ENCODE measurements at regions not wholly inside any gene's neighbourhood (a gene's known extent, or its start where the extent isn't known, plus 50 kb on each side); places are given as distances from the start of the nearest gene placed in this dataset.
"Not testable (repeated sequence)": the region's sequence is repeated elsewhere in the genome, so short reads cannot be mapped to it uniquely, and the experiment has no call there.

DNA sequence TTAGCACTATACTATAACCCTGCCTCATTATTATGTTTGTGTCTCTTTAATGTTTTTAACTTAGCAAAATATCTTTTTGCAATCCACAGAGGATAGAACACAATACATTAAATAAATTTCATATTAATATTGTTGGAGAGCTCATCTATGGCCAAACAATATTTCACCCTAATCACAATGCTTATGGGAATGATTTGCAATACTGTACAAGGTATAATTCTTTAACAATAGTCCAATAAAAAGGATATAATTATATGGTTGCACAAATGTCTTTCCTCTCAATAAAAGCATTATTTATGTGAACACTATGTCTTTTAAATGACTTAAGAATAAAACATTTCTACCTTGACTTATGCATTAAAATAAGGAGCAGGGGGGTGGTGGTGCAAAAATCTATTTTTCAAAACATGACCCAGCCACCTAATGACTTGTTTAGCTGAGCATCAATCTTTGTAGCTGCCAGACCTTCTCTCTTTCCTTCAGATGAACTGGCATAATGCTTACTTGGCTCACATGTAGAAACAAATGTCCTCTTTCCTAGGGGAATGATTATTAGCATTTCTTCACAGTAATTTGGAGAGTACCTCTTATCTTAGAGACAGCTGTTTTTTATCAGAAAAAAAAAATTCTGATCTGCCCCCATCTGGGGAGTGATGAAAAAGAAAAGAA, 1933.6 kb upstream of the LRRTM1 start:
- no peak for DNase-seq

DNA sequence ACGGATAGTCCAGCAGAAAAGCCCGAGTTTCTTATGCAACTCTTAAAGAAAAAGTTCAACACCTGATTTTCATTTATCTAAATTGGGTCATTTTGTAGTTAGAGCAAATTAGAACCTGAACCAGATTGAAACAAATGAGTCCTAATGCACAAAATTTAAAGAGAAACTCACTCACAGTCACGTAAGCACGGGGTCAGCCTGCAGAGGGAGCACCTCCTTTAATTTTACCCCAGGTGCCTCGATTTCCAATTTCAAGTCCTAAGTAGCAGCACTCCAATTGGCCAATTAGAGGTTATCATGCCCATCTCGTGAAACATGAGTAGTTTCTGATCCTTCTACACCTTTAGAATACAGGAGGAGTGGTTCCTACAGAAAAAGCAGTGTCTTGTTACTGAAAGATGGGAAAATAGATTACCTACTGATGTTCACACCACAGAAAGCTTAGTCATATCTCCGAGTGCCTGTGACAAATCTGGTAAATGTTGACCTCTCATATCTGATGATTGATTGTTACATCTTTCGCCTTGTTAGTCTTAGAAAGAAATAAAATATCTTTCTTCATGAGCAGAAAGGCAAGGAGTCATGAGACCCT, 1929.8 kb upstream of the LRRTM1 start:
- DNase-seq: no peak

DNA sequence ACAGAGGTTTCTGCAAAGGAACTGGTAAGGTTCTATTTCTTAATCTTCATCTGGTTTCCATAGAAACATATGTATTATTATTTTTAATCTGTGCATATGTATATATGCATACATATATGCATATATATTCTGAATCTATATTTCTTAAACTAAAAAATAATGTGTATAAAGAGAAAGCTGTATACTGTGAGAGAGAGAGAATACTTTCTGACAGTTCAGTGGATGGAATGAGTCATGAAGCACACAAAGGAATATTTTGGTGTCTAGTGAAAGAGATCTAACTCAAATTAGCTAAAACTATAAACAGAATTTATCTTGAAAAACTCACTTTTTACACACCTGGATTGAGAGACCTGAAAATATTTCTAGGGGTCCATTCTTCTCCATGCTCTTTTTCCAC, 1929.3 kb upstream of the LRRTM1 start:
- DNase-seq: no peak

DNA sequence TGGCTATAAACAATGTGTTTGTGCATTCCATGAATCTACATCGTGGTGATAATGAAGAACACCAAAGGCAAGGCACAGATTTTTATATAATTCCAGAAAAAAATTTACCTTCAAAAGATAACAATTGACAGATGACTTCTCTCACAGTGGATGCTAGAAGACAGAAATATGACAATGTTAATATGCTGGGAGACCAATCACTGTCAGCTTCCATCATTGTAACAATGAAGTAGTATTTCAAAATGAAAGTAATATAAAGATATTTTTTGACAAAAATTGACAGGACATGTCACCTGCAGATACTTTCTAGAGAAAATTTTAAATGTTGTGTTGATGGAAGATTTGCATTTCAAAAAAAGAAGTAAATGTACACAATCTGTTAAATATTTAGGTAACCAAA, 1925.9 kb upstream of the LRRTM1 start:
- no peak for DNase-seq

DNA sequence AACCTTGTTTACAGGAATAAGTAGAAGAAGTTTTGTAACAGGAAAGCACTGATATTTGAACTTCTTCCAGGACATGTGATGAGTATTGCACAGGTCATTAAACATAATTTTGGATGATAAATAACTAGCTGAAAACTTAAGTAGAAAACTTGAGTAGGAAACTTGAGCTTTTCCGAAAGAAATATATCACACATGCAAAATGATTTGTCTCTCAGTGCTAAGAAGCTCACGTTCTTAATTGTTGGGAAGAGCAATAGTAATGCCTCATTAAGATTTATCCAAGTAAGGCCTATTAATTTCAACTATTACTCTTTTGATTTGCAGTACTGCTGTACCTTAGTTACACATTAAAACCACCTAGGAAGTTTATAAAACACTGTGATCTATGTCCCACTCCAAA, 1921.9 kb upstream of the LRRTM1 start:
- DNase-seq: no peak

DNA sequence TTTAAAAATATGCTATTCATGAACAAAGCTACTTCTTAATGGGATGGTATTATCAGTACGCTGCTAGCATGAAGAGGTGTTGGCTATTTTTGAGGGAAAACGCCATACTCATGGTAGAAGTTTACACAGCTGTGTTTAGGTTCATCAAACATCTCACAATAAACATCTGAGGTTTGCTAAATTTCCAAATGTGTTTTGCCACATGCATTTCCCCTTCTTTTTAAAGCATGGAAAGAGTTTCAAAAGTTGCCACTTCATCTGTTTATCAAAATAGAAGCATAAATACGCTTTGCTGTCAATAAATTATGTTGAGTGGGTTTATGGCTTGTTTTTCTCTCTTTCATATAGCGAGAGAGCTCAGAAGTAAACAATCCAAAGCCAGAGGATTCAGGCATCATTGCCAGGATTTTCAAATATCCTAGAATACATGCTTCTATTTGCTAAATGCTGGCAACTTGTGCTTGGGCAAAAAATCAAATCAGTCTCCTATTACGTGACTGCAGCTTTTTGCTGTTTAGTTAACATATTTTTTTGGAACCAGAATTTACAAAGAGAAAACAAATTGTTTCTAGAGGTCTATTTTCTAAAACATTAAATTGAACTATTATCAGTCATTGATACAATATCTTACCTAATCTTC, 1919.9 kb upstream of the LRRTM1 start:
- DNase-seq: no peak

DNA sequence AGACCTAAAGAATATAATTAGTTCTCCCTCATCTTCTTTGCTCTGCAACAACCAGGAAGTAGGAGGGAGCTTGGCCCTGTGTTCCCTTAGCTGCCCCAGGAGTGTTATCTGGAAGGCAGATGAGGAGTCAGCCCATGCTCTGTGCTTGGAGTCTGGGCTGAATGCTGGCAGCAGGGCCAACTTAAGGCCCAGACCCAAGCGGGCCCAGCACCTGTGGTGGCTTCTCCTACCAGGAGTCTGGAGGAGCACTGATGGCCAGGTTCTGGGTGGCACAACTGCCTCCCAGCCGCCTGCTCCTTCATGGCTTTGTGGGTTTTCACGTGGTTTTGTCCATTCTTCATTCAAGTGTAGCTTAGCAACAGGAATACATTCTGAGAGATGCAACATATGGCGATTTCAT, 1910.7 kb upstream of the LRRTM1 start:
- DNase-seq: no peak

DNA sequence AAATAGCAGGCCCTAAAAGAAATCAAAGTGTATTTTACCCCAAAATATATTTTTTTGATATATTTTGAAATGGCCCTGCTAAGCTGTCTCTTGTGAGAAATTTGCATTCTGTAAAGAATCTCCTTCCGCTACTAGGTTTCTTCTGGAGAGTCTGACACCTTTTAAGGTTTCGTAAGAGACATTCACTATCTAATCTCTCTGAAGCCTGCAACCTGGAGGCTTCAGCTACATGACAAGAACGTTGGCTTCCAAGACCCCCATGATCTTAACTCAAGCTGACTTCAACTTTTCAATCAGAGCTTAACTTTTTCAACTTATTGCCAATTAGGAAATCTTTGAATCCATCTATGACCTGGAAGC, 1894.9 kb upstream of the LRRTM1 start:
- DNase-seq: no peak

DNA sequence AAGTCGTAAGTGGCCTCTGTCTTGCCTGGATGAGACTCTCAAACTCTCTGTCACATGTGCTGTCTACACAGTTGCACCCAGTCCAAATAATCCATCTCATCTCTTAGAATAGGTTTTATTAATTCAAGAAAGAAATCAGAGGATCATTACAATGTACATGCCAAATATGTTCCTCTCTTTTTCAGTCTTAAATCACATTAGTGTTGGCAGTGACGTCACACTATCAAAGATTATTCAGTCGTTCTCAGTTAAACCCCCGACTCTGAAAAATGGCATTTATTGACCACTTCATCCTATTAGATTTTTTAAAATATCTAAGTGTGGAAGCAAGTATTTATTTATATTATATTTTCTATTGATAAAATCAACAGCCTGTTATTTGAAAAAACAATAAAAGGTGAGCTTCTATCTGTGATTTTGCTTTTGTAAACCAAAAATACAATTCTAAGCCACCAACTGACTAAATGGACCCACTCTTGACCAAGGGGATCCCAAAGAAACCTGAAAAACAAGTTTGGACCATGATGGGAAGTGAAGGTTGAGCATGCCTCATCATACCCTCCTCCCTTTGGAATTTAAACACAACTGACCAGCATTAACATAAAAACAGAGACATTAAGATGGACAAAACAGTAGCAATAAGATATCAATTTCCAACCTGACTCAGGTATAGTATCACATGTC, 1894.4 kb upstream of the LRRTM1 start:
- no peak for DNase-seq

DNA sequence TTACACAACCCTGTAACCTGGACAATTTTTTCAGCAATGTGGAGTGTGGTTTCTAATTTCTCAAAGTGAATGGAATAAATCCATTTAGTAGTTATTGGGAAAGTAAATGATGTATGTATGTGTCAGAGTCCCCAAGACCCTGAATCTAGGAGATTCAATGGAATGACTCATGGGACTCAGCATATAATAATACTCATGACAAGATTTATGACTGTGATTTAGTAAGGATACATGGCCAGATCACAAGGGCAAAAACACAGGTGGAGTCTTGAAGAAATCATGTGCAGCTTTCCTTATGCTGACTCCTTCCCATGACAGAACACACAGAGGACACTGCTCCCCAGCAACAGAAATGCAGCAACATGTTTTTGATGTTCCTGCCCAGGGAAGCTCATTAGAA, 1877.7 kb upstream of the LRRTM1 start:
- DNase-seq: no peak

DNA sequence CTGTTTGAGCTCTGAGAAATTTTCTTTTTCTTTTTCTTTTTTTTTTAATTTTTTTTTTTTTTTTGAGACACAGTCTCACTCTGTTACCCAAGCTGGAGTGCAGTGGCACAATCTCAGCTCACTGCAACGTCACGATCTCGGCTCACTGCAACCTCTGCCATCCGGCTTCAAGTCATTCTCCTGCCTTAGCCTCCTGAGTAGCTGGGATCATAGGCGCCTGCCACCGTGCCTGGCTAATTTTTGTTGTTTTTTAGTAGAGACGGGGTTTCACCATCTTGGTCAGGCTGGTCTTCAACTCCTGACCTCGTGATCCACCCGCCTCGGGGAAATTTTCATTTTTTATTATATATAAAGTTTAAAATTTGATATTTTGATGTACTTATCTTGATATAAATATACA, 1870.7 kb upstream of the LRRTM1 start:
- DNase-seq: not testable (repeated sequence)

DNA sequence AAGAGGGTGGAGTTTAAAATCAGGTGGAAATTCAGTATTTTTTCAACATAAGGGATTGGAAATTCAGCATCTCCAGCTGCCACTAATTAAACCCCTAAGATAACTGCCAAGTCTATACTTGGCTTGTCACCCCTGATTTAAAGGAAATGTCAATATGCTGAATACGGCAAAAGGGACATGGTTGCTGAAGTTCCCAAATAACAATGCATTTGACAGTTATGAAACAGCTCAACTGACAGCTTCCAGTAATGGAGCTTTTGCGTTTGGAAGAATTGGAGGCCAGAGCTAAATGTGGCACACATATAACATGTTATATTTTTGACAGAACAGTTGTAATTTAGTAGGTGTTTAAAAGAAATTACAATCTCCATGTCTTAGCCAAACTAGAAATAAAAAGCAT, 1867.9 kb upstream of the LRRTM1 start:
- DNase-seq: no peak

DNA sequence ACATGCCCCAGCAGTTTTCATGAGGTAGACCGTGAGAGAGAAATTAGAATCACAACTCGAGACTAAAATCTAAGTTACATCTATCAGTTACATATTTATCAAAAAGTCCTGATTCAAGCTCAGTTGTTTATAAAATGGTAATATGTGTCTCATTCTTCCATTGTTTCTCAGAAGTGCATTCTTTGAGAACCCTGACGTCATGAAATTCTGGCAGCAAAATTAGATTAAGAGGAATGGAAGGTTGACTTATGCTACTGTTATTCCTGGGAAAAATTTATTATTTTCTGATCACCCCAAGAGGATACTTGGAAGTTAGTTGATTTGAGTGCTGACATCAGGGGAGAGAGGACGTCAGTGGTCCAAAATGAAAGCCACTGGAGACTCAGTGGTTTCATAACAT, 1864.8 kb upstream of the LRRTM1 start:
- no peak for DNase-seq

DNA sequence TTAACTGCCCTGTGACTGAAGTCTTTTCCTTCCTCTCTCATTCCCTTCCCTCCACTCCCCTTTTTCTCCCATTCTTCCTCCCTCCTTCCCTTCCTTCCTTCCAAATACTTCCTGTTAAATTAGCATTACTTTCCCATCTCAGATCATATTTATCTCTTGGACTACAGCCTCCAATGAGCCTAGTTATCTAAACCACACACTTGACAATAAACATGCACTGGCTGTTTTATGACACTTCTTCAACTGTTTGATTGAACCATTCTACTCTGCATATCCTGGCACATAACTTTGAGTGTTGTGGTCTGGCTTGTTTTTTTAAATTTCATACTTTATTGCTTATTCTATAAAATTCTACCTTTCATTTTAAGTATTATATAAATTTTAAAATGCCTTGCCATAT, 1860.8 kb upstream of the LRRTM1 start:
- DNase-seq: no peak

DNA sequence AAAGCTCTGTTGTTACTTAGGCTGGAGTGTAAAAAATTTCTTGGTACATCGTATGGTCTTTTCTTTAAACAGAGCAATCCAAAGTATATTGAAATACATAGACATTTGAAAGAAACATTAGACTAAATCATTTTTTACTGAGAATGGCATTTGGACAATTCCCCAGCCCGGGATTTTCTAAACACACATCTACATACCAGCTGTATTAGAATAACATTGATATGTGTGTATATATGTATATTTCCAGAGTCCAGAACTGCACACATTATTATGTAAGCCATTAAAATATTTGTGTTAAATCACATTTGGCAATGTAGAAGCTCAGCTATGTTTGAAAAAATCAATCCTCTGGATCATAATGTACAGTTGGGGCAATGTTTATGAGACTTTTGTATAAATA, 1853.6 kb upstream of the LRRTM1 start:
- DNase-seq: no peak

DNA sequence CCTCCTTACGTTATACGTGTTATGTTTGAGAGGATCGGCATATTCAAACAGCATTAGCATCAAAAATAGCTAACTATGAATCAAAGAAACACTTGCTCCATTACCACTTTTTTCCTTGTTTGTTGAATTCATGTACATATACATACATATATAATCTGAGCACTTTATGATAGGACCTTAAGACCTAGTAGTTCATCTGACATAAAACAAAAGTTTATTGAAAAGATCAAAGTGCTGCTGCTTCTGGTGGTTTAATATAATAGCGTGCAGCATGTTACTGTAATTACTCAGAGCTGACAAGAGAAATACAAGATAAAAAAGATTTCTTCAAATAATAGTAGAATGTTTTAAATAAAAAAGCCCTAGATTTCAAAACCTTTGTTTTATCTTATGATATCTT, 1850.9 kb upstream of the LRRTM1 start:
- DNase-seq: no peak

DNA sequence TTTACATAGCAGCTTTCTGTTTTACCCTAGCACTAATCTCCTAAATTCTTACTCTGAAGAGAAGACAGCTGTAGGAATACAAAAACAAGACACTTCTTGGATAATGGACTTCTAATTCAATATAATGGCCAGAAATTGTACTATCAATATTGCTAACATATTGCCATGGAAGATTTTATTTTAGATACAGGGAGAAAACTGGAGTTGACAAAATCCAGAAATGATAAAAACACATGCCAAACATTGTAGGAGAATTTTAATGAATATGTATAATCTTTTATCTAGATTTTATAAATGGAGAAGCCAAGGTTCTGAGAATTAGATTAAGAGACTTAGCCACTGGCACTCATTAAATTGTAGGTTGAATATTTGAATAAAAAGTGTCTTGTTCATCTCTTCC, 1838.8 kb upstream of the LRRTM1 start:
- DNase-seq: no peak

DNA sequence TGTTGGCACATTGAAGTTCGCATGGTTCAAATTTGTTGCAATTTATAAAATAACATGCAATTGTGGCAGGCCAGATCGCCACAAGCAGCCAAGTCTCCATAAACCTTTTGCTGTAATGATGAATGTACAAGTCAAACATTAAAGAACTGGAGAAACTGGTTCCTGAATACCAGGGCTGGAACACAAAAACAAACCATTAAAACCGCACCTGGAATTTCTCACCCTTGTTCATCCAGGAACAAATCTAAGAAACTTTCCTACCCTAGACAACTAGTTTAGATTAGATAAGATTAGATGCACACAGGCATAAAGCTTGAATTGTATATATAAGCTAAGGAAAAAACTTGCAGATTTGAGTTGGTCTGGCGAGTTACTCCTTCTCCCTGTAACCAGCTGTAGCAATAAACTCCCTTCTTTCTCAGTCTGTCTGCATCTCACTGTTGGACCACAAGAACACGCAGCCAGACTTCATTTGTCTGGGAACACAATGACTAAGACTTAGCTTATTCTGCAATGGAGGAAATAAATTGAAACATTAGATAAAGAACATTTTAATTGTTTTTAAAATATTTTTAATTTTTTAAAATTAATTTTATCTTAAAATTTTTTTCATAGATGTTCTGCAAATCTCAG, 1835.5 kb upstream of the LRRTM1 start:
- no peak for DNase-seq

DNA sequence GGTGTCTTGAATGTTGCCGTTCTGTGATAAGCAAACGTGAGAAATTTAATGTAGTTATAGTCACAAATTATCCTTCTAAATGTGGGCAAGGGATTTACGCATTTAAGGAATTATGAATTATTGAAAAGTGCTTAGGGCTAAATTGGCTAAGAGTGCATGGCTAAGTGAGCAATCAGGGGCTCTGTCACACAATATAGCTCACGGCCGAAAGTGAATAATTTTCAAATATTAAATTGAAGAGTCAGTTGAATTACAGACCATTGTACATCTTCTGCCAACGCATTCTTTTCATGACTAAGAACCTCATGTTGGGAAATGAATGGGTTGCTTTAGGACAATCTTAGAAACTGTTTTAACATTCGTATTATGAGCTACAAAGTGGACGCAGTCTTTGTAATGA, 1832.9 kb upstream of the LRRTM1 start:
- no peak for DNase-seq

DNA sequence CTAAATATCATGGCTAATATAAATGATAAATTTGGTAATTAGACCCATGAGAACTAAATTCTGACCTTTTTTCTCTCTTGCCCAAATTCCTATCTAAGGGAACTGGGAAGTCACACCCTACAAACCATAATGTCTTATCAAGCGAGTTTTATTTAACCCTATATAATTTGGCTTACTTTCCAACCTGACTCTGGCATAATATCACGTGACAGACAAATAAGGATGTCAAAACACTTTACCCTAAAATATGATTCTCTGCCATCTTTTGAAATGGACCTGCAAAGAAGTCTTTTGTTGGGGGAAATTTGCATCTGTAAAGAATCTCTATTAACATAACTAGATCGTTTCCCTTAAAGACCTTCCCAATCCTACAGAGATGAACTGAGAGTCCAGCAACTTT, 1823.5 kb upstream of the LRRTM1 start:
- no peak for DNase-seq

DNA sequence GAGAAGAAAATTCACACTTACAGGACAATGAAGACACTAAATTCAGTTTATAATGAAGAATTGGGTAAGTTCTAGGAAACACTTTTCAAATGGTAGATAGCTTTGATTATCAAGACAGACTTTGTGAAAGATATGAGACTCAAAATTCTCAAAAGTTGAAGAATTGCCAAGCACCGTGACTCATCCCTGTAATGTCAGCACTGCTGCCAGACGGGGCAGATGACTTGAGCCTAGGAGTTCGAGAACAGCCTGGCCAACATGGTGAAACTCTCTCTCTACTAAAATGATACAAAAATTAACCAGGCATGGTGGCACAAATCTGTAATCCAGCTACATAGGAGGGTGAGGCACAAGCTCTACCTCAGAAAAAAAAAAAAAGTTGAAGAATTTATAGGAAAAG, 1820.1 kb upstream of the LRRTM1 start:
- DNase-seq: no peak

DNA sequence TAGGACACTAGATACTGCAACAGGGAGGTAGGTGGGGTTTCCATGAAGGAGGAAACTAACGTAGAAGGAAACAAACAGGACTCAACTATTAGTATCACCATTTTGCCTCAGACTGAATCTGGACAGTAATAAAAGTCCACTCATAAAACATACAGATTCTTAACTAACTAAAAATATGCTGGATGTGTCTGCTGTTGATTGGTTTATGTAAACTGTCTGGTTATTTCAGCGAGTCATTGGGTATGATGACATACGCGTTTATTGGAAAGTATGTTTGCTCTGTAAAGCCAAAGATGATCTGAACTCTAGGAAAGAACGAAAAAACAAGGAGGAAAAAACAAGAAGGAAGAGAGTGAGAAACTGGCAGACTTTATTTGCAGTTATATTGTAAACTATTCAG, 1816.1 kb upstream of the LRRTM1 start:
- no peak for DNase-seq

DNA sequence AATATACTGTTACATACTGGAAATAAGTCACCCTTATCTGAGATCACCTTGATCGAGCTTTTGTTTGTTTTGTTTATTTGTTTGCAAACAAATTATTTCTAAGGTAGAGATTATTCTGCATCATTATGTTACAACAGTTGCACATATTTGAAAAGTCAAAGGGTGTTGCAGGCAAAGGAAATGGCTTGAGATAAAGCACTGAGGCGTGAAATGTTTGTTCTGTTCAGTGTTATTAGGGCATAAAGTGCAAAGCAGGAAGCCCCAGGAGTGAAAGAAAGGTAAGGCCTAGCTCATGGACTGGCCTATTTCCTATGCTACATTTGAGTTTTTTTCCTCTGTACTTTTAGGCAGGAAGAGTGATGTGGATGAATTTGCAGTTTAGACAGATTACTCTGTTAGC, 1815.6 kb upstream of the LRRTM1 start:
- no peak for DNase-seq

All from muscle of arm (tissue), 1 donor.